NCI-H2029 treated with DMSO at 0.1 percent for 48 hours (cell line): ENCODE measurements at regions not wholly inside any gene's neighbourhood (a gene's known extent, or its start where the extent isn't known, plus 50 kb on each side); places are given as distances from the start of the nearest gene placed in this dataset.
"Not testable (repeated sequence)": the region's sequence is repeated elsewhere in the genome, so short reads cannot be mapped to it uniquely, and the experiment has no call there.

ENCODE experiments used
- DNase-seq: peaks from one replicate; lab custom pipeline; 2025; lab: John Stamatoyannopoulos, UW

DNA sequence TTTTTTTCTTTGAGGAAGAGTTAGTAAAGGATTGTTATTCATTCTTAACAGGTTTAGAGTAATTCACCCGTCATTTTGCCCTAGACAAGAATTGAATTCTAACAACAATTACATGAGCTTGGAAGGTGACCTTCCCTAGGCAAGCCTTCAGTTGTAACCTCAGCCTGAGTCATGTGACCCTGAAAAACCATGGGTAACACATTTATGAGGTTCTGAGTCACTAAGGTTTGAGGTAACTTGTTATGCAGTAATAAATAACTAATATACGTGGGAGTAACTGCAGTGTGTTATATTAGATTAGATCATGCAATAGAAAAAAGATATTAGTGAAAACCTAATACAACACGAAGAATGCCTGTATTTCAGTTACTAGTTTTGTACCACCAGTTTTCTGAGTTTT lies 237.6 kb upstream of the NDN start:
- DNase-seq, result no peak

DNA sequence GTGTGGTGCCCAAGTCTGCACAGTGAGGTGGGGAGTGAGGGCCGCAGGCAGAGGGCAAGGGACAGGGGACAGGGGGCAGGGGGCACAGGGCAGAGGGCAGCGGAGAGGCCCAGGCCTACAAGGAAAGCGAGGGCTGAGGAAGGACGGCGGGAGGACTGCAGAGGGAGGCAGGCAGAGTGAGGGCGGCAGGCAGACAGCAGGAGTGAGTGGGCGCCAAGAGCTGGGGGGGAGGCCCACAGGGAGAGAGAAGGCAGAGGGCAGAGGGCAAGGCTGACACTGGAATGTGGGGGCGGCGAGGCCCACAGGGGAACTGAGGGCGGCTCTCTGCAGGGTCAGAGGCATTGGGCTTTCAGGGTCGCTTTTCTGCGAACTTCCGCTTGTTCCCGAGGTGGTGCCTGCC lies 267.8 kb upstream of the NDN start:
- no peak for DNase-seq

DNA sequence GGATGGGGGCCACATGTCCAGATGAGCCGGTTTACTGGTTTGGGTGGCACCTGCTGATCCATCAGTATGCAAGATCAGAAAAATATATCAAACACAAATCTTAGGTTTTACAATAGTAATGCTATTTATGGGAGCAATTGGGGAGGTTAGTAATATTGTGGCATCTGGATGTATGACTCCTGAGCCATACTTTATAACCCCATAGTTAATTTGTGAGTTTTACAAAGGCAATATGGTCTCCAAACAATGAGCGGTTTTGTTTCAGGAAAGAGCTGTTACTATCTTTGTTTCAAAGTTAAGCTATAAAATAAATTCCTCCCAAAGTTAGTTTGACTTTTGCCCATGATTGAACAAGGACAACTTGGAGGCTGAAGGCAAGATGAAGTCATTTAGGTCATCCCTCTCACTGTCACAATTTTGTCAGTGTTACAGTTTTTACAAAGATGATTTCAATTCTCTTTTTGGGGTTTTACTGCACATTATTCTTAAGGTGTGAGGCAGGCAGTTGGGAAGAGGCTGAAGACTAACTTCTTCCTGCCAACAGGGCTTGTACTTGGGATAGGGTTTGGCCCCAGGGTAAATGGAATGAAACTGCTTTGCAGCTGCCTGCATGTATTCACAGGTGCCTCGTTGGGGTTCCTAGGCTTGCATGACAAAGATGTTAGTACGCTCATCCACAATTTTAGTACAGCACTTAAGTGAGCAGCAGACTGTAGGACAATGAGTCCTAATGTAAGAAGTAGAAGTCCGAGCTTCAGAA lies 296.6 kb upstream of the NDN start:
- no peak for DNase-seq

DNA sequence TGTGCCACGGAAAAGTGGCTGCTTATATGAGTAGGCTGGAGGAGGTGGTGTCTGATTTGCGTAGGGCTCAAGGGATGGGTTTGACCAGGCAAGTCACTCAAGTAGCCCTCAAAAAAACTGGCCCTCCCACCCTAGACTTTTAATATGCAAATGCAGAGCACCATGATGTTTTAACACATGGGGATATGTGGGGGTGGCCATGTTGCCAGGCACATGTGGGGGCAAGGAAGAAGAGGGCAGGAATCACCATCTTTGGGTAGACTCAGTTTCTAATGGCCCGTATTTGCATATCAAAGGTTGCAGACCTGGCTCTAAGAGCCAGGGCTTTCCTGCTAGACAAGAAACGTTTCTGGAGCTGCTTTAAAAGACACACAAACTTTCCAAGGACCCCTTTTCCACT lies 307.2 kb upstream of the NDN start:
- DNase-seq, result no peak

DNA sequence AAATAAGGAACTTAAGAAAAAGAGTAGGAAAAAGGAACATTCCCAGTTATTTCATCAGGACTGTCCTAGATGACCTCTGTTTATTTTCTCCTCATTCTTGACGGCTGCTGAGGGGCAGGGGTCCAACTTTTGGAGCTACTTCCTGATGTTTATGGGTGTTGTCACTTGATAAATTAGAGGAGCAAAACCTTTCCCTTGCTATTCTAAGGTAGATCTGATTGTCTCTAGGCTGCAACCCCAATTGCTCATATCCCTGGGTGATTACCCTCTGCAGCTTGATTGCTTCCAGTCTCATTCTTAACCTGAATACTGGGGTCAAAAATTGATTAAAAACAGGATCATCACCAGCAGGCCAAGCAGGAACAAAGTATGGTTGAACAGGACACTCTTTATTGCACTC lies 311.0 kb upstream of the NDN start:
- no peak for DNase-seq

DNA sequence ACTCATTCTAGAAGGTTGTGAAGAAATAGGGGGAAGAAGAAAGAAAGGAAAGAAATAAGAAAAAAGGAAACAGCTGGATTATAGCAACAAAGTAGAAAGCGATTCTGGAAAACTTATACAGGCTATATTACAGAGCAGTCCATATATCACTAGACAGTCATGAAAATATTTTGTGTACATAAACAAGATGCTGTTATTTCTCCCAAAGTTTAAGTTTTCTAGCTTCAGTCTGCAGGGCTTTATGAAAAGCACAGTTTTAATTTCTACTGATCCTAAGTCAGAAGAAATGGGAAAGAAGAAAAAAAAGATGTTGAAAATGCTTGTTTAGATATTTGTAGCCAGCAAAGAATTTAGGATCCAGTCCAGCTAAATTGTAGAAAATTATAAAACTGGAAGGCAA lies 321.4 kb upstream of the NDN start:
- no peak for DNase-seq

DNA sequence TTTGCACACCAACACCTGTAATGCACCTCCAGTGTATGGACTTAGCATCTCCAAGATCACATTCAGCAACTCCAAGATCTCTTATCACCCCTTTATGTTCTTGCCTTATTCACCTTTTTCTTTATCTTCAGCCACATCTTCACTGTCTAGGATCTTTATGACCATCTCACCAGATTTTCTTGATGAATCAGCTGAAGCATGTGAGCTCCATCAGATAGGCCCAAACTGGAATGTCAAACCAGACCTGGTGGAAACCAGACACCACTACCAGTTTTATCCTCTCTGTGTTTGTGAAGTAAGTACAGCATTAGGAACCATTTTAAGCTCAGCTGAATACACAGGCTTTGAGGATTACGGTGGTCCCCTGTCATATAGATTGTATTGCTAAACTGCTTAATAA lies 330.4 kb upstream of the NDN start:
- DNase-seq, result no peak

DNA sequence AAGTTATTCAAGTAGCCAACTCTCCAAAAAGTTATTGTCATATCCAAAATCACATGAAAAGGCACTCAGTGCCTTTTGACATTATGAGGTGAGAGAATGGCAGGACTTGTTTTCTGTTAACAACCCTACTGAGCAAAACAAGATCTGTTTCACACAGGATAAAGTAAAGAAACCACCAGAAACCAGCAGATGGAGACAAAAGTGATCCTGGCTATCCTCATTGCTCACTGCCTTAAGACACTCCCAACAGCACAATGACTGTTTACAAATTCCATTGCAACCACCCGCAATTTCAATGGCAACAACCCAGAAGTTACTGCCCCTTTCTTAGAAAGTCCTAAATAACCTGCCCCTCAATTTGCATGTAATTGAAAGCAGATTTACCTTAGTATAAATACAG lies 352.6 kb upstream of the NDN start:
- DNase-seq, result no peak

DNA sequence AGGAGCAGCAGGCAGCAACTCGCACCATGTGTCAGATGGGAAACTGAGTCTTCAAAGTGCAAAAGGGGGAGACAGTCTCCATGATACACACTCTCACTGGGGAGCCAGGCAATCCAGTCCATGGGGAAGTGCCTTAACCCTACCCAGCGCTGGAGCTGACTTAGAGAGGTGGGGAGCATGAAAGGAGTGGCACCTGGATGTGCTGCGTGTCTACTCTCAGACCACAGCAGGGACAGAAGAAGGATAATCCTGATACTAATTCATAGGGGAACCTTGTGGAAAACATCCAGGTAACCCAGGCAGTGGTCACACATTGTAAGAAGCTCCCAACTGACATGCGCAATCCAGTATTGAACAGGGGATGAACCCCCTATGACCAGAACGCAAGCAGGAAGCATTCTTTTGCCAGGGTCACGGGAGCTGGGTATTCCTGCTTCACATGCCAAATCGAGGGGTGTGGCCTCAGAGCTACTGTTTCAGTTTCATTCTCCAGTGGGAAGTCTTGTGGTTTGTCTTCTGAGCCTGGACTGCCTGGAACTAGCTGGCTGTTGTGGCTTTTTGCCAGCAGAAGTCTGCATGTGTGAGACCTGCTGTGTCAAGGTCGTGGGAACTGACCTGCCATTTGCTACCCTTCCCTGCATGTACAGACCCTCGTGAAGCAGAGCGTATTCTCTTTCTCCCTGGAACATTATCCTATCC lies 367.6 kb upstream of the NDN start:
- DNase-seq, result peak; percentile 36

DNA sequence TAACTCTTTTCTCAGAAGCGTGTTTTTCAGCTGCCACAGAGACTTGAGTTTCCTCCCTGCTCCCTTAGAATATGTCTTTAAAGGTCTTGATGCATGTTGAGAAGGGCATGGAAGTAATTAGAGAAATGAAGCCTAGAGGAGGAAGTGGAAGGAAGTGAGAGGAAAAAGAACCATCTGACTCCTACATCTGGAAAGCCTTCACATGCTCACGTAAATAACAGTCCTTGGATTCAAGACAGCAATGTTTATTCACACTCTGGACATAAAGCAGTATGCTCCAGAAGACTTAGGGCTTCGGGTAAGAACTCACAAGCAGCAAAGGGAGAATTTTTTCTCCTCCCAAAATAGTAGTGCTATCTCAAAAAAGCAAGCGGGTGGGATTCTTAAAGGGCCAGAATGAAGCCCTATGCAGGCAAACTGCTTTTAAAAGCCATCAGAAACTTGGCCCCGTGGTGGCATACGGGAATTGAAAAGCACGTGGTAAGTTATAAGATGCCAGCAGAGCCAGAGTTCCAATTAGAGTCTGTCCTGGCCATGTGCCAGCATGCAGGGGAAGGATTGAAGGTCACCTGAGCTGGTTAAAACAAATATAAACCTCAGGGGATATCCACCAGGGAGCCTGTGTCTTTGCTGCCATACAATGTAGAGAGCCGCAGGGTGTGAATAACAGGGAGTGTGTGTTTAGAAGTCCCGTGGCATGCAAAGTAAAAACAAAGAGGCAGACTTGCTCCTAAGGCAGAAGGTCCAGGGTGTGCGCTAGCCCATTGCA lies 380.8 kb upstream of the NDN start:
- peak; percentile 31 for DNase-seq

DNA sequence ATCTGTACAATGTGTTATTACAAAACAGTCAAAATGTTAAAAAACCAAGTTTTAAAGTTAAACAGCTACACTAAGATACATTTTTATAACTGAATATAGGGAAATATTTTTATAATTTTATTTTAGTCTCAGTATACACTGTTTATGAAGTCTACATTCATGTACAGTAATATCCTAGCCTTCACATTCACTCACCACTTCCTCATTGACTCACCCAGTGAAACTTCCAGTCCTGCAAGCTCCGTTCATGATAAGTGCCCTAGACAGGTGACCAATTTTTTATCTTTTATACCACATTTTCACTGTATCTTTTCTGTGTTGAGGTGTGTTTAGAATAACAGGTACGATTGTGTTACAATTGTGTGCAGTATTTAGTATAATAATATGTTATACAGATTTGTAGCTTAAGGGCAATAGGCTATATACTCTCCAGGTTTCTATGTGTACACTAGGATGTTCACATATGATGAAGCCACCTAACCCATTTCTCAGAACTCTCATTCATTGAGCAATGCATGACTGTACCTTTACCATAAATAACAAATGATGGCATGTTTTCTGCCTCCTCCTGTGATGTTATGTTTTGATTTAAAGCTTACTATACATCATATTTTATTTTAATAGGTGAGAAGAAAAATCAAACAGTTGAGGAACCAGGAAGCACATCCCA lies 388.4 kb upstream of the NDN start:
- no peak for DNase-seq

DNA sequence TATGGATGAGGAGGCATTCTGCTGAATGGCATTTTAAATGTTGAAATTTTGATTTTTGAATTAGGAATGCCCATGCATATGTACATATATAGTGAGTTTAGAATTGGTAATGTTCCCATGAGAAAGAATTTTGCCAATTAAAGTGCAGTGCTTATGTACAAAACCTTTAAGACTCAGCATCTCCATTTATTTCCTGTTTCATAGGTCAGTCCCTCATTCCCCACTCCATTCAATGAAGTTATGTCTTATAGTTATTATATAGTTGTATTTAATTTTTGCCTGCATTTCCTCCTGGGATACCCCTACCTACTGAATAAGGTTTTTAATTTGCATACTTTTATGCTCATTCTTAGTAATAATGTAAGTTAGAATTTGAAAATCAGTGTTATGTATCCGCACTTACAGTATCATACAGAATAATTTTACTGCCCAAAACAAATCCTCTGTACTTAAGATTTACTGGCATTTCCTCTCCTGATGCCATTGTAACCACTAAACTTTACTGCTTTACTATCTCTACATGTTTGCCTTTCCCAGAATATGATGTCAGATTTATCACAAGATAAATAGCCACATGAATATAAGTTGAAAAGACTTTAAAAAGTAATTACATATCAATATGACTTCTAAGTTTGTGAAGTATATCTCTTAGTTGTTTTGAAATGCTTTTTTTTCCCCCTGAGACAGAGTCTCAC lies 389.1 kb upstream of the NDN start:
- DNase-seq, result no peak

DNA sequence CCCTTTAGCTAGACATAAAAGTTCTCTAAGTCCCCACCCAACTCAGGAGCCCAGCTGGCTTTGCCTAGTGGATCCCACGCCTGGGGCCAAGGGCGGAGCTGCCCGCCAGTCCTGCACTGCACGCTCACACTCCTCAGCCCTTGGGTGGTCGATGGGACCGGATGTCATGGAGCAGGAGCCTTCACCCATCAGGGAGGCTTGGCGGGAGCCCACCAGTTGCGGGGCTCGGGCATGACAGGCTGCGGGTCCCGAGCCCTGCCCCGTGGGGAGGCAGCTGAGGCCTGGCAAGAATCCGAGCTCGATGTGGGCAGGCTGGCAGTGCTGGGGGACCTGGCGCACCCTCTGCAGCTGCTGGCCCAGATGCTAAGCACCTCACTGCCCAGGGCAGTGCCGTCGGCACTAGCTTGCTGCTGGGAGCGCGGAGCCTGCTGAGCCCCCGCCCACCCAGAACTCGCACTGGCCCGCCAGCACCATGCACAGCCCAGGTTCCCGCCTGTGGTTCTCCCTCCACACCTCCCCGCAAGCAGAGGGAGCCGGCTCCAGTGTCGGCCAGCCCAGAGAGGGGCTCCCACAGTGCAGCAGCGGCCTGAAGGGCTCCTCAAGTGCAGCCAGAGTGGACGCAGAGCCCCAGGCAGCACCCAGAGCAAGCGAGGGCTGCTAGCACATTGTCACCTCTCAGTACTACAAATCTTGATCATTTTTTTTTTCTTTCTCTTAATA lies 391.4 kb upstream of the NDN start:
- DNase-seq, result no peak

DNA sequence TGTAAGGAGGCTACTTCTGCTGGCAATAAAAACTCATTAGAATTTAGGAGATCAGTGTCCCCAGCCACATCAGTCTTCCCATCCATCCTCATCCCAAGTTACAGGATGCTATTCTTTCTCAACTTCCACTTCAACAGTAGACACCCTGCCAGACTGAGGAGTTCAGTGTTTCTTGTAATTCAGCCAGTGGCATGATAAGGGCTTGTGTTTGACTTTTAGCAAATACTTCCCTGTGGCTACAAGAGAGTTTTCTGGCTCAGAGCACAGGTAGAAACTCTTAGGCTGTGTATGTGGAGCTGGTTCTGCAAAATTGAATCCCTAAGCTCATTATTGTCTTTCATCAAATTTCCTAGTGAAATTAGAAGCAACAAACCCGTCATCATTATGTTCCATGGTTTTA lies 401.8 kb upstream of the NDN start:
- not testable (repeated sequence) for DNase-seq

DNA sequence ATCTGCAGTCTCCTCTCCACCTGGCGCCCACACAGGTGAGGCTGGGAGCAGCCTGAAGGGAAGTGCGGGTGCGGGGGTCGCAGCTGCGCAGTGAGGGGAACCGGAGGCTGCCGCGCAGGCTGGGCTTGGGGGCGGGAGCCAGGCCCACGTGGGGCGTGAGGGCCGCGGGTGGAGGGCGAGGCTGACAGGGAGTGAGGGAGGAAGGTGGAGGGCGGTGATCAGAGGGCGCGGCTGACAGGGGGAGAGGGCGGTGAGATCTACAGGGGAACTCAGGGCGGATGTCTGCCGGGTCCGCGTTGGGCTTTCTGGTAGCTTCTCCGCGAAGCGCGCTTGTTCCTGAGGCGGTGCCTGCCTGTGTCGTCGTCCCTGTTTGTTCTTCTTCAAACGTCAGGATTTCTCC lies 414.4 kb upstream of the NDN start:
- not testable (repeated sequence) for DNase-seq

DNA sequence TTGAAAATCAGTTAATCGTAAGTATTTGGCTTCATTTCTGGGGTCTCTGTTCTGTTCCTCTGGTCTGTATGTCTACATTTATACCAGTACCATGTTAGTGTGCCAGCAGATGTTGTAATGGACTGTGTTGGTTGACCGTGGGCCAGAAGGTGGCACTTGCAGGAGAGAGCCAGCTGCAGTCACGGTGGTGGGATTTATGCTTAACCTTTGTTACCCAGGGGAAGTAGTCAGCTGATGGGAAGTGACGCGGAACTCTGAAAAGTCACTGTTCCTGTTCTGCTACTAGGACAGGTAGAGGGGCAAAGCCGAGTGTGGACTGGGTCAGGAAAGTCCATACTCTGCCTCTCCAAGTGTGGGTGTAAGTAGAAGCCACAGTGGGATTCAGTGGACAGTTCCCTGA lies 420.4 kb upstream of the NDN start:
- not testable (repeated sequence) for DNase-seq

DNA sequence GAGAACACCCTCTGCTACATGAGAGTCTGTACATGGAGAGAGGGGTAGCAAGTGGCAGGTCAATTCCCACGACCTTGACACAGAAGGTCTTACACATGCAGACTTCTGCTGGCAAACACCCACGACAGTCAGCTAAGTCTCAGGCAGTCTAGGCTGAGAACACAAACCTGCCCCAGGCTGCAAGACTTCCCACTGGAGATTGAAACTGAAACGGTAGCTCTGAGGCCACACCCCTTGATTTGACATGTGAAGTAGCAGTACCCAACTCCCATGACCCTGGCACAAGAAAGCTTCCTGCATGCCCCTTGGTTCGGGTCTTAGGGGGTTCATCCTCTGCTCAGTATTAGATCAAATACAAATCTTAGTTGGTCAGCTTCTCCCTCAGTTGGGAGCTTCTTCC lies 420.8 kb upstream of the NDN start:
- DNase-seq, result not testable (repeated sequence)

DNA sequence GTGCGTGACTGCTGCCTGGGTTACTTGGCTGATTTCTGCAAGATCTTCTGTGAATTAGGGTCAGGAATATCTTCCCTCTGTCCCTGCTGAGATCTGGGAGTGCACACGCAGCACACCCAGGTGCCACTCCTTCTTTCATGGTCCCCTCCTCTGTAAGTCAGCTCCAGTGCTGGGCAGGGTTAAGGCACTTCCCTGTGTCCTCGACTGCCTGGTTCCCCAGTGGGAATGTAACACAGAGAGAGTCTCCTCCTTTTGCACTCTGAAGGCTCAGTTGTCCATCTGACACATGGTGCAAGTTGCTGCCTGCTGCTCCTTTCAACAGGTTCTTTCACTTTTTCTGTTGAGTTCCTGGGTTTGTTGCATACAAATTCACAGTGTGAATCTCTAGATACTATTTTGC lies 421.2 kb upstream of the NDN start:
- DNase-seq, result not testable (repeated sequence)

DNA sequence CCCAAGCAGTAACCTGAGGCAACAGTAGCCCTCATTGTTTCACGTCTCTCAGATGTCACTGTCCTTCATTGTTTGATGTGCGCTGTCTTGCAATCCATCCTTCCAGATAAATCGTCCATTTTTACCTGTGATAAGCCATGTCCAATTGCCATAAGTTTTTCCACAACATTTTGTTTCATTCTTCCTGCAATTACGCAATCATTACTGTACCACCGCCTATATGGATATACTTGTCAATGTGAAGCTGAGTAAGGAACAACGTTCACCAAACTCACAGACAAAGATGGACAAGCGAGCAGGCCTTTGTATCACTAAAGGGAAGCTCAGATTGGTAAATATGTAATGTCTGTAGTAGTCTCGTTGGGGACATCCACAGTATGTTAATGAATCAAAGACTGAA lies 452.5 kb upstream of the NDN start:
- not testable (repeated sequence) for DNase-seq

DNA sequence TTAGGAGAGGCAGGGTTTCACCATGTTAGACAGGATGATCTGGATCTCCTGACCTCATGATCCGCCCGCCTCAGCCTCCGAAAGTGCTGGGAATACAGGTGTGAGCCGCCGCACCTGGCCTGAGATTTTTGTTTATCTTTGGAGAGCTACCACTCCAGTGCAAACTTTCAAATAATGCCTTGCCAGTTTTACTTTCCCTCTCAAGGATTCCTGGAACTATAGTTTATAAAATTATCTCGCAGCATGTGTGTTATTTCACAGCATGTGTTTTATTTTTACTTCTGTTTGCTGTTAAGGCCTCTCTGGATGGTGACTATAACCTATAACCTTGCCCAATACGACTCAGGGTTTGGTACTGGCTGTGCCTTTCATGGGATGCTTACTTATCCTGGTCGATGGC lies 458.0 kb upstream of the NDN start:
- DNase-seq, result not testable (repeated sequence)

DNA sequence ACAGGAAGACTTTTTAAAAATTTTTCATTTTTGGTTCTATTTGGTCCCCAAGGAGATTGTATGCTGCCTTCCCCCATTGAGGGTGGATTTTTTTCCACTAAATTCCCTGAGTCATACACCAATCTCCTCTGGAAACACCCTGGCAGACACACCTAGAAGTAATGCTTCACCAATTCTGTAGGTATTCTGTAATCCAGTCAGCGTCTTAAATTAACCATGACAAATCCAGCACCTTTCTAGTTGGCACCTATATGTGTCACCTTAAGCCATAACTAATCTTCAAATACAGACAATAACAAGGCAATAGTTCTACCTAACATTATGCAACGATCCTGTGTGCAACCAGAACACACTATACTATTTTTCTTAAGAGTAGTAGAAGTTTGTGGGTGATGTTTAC lies 459.1 kb upstream of the NDN start:
- DNase-seq, result no peak
